ENCODE measurements at regions not wholly inside any gene's neighbourhood (a gene's known extent, or its start where the extent isn't known, plus 50 kb on each side); places are given as distances from the start of the nearest gene placed in this dataset.

DNA sequence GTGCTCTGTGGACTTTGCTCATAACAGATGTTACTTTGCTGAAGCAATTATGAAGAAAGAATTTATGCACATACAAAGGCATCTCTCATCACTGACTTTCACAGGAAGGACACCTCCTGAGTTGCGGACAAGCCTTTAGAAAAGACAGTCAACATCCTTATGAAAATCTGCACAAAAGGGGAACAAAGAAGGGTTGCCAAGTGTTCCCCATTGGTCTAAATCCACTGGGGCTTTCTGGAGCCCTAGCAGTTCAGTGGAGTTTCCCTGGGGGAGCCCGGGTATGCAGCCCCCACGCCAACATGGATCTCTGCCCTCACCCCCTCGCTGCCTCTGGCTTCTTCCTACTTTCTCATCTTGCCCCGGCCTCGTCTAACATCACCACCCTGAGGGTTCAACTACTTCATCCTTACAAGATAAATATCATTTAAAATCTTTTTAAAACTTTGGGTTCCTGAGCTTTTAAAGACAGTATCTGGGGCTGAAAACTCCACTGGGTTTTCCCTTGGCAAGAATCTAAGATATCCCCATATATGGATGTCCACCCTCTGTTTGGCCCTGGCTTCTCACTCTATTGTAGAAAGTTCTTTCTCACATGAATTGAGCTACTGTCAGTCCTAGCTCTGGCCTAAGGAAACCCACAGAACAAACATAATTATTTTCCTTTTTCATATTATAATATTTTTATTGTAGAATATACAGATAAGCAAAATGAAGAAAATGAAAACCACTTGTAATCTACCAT lies 207.9 kb upstream of the RGMA start:
- WGBS, 2 experiments (ENCODE audit: extremely low coverage in 1 of 2, insufficient coverage in 1 of 2, insufficient read length in 1 of 2, insufficient replicate concordance in 2 of 2, low coverage in 1 of 2, low lambda C conversion rate in 2 of 2, missing lambda C conversion rate in 1 of 2), result 43% methylated on average over 6 of the region's 6 CpGs; no CpG with 5 or more reads in 1 of the 2 experiments
- Histone ChIP-seq H4K8ac (ENCODE audit: extremely low read depth, insufficient read depth, low read length) (no peak overlapping the region), H3K56ac (replicated peaks; ENCODE audit: insufficient read length, low read depth, low read length) (no peak overlapping the region), H3K79me2 (ENCODE audit: control insufficient read depth in 1 of 2, insufficient read depth in 2 of 2, low read length in 2 of 2) (no peaks in the 10 kb centered on the region), H3K79me1 (ENCODE audit: low read depth, low read length) (no peaks in the 10 kb centered on the region), H3K9ac (replicated peaks in 1 of 4; ENCODE audit: extremely low read depth in 1 of 4, low read depth in 3 of 4, low read length in 3 of 4) (no peak overlapping the region), H4K91ac (replicated peaks; ENCODE audit: insufficient read length, low read length) (no peak overlapping the region), H2AK5ac (ENCODE audit: low read depth, low read length) (no peak overlapping the region), H3K14ac (ENCODE audit: insufficient read length) (no peak overlapping the region), H3K4ac (replicated peaks; ENCODE audit: insufficient read length, low read depth, low read length) (no peak overlapping the region), H2BK15ac (ENCODE audit: low read length) (no peak overlapping the region), H3K18ac (ENCODE audit: extremely low read depth, low read length) (no peak overlapping the region), H3K27me3 (replicated peaks in 1 of 4; ENCODE audit: control insufficient read depth in 3 of 4, extremely low read depth in 1 of 4, insufficient read depth in 3 of 4, low read length in 3 of 4) (no peaks in the 10 kb centered on the region), H2AFZ (ENCODE audit: low read length) (no peak overlapping the region), H3K4me2 (ENCODE audit: insufficient read depth in 1 of 2, low read depth in 2 of 2, low read length in 2 of 2) (no peak overlapping the region), H2BK5ac (ENCODE audit: low read depth, low read length) (no peak overlapping the region), H2BK12ac (ENCODE audit: low read depth, low read length) (no peak overlapping the region), H3K4me3 (ENCODE audit: extremely low read depth in 1 of 4, insufficient read depth in 2 of 4, low read depth in 3 of 4, low read length in 4 of 4) (no peak overlapping the region), H4K20me1 (replicated peaks in 1 of 2; ENCODE audit: control insufficient read depth in 1 of 2, insufficient read depth in 2 of 2, low read length in 2 of 2) (peaks cover 0 to 2% of the 10 kb centered on the region in 2 experiments), H2BK120ac (replicated peaks; ENCODE audit: low read depth, low read length) (no peak overlapping the region), H3K4me1 (replicated peaks in 1 of 4; ENCODE audit: control insufficient read depth in 3 of 4, insufficient read depth in 4 of 4, low read length in 3 of 4) (0 out of 7 replicates have a peak, but pooled peaks cover 0 to 2% (median 0%) of the 10 kb centered on the region in 4 experiments), H3K23me2 (ENCODE audit: low read depth, low read length) (no peaks in the 10 kb centered on the region), H3K36me3 (ENCODE audit: control insufficient read depth in 2 of 4, insufficient read depth in 4 of 4, low read length in 3 of 4) (no peaks in the 10 kb centered on the region), H3K23ac (ENCODE audit: insufficient read length) (no peak overlapping the region), H3K9me3 (ENCODE audit: insufficient read depth in 2 of 2, low read depth in 1 of 2, low read length in 1 of 2) (no peaks in the 10 kb centered on the region), H3K27ac (ENCODE audit: low read depth, low read length) (no peak overlapping the region), H2BK20ac (ENCODE audit: low read length) (no peak overlapping the region), H4K5ac (ENCODE audit: insufficient read length, low read depth, low read length) (no peak overlapping the region)
- CTCF ChIA-PET (ENCODE audit: partially characterized antibody), result interaction anchor here (0.6 to 0.9 kb wide), 2 partner anchors 10 to 37 kb away, joined by 3 read pairs; no protein-coding TSS in a partner anchor
- DNase-seq (ENCODE audit: low read depth in 1 of 2, low spot score in 2 of 2) (no peak), FAIRE-seq (no peak)
- POLR2A ChIA-PET (ENCODE audit: partially characterized antibody), result no interaction called here
- TF ChIP-seq NRF1 (IDR thresholded peaks at IDR 0.05; ENCODE audit: low read depth, low read length) (no peak), CHD2 (IDR thresholded peaks at IDR 0.05; ENCODE audit: low read length) (no peak), SIX5 (IDR thresholded peaks at IDR 0.05; ENCODE audit: low read depth, low read length) (no peak), KDM1A (IDR thresholded peaks at IDR 0.05; ENCODE audit: borderline replicate concordance, low read length) (no peak), TCF12 (IDR thresholded peaks at IDR 0.05; ENCODE audit: low read depth, low read length) (no peak), MAX (IDR thresholded peaks at IDR 0.05) (no peak), KDM5A (IDR thresholded peaks at IDR 0.05; ENCODE audit: low read length) (no peak), SP2 (IDR thresholded peaks at IDR 0.05; ENCODE audit: low read length) (no peak), SIN3A (conservative IDR thresholded peaks at IDR 0.05 in 1 of 2, IDR thresholded peaks at IDR 0.05 in 1 of 2; ENCODE audit: low read depth in 1 of 2, low read length in 2 of 2) (no peak), EZH2 (IDR thresholded peaks at IDR 0.05; ENCODE audit: low read depth, low read length, severe bottlenecking) (no peak), SRF (IDR thresholded peaks at IDR 0.05; ENCODE audit: low read depth, low read length) (no peak), POLR2AphosphoS5 (IDR thresholded peaks at IDR 0.05; ENCODE audit: low read depth, low read length) (no peak), FOSL1 (IDR thresholded peaks at IDR 0.05; ENCODE audit: insufficient read depth, low read depth, low read length) (no peak), BCL11A (IDR thresholded peaks at IDR 0.05; ENCODE audit: low read depth in 2 of 2, low read length in 2 of 2) (no peak)

All from H1 (cell line).